ENCODE measurements at regions not wholly inside any gene's neighbourhood (a gene's known extent, or its start where the extent isn't known, plus 50 kb on each side); places are given as distances from the start of the nearest gene placed in this dataset.

DNA sequence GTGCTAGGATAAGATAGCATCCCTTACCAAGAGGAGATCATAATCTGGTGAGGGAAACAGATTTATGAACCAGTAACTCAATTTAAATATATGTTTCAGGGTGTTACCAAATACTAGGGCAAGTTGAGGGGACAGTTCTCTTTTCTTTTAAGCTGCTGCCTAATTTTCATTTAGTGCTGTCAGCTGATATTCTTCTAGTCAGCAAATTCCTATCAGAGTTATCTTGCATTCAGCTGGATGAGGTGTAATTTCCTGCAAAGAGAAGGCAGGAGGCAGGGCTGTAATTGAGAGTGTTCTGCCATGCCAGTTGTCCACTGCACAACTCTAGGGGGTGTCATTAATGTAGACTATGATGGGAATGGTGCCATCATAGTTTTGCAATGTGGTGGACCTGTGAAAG is 141.3 kb upstream of the LHCGR start:
- Mint-ChIP-seq H3K27ac (ENCODE audit: unreplicated experiment) (no peak overlapping the region), H3K9me3 (ENCODE audit: unreplicated experiment) (peaks cover 4% of the 10 kb centered on the region), H3K36me3 (ENCODE audit: low read depth, unreplicated experiment) (no peaks in the 10 kb centered on the region), H3K4me1 (ENCODE audit: low read depth, unreplicated experiment) (peaks cover 6% of the 10 kb centered on the region), H3K4me3 (ENCODE audit: unreplicated experiment) (no peak overlapping the region), H3K27me3 (ENCODE audit: low read depth, unreplicated experiment) (peaks cover 3% of the 10 kb centered on the region)
- Histone ChIP-seq H3K9ac (ENCODE audit: low read length) (no peak overlapping the region), H3K36me3 (ENCODE audit: insufficient read depth, low read length) (no peaks in the 10 kb centered on the region), H3K4me1 (ENCODE audit: insufficient read depth, low read length) (no peaks in the 10 kb centered on the region), H3K27ac (ENCODE audit: low read depth, low read length) (no peak overlapping the region), H3K4me3 (ENCODE audit: insufficient read depth, low read depth, low read length) (no peak overlapping the region), H3K9me3 (ENCODE audit: insufficient read depth, low read depth, low read length) (no peaks in the 10 kb centered on the region), H3K27me3 (ENCODE audit: insufficient read depth, low read length) (no peaks in the 10 kb centered on the region), H3K4me2 (ENCODE audit: low read length) (no peak overlapping the region), H2AFZ (ENCODE audit: low read depth, low read length) (no peak overlapping the region), H3K79me2 (ENCODE audit: insufficient read depth, low read length) (no peaks in the 10 kb centered on the region), H4K20me1 (ENCODE audit: insufficient read depth, low read length) (no peaks in the 10 kb centered on the region)
- TF ChIP-seq, protein P1, sequence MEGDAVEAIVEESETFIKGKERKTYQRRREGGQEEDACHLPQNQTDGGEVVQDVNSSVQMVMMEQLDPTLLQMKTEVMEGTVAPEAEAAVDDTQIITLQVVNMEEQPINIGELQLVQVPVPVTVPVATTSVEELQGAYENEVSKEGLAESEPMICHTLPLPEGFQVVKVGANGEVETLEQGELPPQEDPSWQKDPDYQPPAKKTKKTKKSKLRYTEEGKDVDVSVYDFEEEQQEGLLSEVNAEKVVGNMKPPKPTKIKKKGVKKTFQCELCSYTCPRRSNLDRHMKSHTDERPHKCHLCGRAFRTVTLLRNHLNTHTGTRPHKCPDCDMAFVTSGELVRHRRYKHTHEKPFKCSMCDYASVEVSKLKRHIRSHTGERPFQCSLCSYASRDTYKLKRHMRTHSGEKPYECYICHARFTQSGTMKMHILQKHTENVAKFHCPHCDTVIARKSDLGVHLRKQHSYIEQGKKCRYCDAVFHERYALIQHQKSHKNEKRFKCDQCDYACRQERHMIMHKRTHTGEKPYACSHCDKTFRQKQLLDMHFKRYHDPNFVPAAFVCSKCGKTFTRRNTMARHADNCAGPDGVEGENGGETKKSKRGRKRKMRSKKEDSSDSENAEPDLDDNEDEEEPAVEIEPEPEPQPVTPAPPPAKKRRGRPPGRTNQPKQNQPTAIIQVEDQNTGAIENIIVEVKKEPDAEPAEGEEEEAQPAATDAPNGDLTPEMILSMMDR (IDR thresholded peaks at IDR 0.05; ENCODE audit: insufficient read depth, low read depth, low read length) = no peak
- TF ChIP-seq EZH2 (IDR thresholded peaks at IDR 0.05; ENCODE audit: insufficient read depth, low read length) = no peak
- FAIRE-seq = no peak
- no peak for DNase-seq (ENCODE audit: low read depth)

DNA sequence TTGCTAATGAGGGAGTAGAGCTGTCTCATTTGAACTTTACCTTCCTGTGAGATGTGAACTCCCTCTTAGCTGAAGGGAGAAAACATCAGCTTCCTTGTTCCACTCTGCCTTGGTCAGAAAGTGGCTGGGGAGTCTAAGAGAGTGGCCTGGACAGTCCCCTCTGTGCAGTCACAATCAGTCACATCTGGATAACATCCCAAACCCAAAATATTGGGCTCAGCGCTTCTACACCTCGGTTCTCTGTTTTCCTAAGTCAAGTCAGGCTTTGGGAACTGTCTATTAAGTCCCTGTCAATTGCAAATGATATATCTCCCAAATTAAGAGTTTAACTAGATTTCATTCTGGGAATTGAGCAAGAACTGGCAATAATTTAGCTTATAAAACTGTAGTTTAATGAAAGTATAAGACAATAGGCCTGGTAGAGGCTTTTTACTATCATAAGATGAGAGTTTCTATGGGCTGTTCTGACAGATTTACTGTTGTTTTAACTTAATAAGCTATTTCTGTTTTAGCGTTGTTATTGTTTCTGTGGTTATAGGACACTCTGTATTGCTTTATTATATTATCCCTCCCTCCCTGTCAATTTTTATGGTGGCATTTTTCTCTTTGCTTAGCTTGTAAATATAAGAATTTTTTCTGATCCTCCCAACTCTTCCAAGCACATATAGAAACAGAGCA is 135.1 kb upstream of the LHCGR start:
- DNase-seq (ENCODE audit: low read depth) = no peak
- Histone ChIP-seq H3K27me3 (ENCODE audit: insufficient read depth, low read length) (no peaks in the 10 kb centered on the region), H3K36me3 (ENCODE audit: insufficient read depth, low read length) (no peaks in the 10 kb centered on the region), H4K20me1 (ENCODE audit: insufficient read depth, low read length) (no peaks in the 10 kb centered on the region), H3K4me3 (ENCODE audit: insufficient read depth, low read depth, low read length) (no peak overlapping the region), H3K4me1 (ENCODE audit: insufficient read depth, low read length) (no peaks in the 10 kb centered on the region), H3K27ac (ENCODE audit: low read depth, low read length) (no peak overlapping the region), H3K4me2 (ENCODE audit: low read length) (no peak overlapping the region), H2AFZ (ENCODE audit: low read depth, low read length) (no peak overlapping the region), H3K9me3 (ENCODE audit: insufficient read depth, low read depth, low read length) (no peaks in the 10 kb centered on the region), H3K9ac (ENCODE audit: low read length) (no peak overlapping the region), H3K79me2 (ENCODE audit: insufficient read depth, low read length) (no peaks in the 10 kb centered on the region)
- Mint-ChIP-seq H3K36me3 (ENCODE audit: low read depth, unreplicated experiment) (no peaks in the 10 kb centered on the region), H3K27ac (ENCODE audit: unreplicated experiment) (no peak overlapping the region), H3K4me1 (ENCODE audit: low read depth, unreplicated experiment) (no peaks in the 10 kb centered on the region), H3K4me3 (ENCODE audit: unreplicated experiment) (no peak overlapping the region), H3K27me3 (ENCODE audit: low read depth, unreplicated experiment) (peaks cover 15% of the 10 kb centered on the region), H3K9me3 (ENCODE audit: unreplicated experiment) (no peaks in the 10 kb centered on the region)
- TF ChIP-seq EZH2 (IDR thresholded peaks at IDR 0.05; ENCODE audit: insufficient read depth, low read length) = no peak
- TF ChIP-seq, protein P1 (IDR thresholded peaks at IDR 0.05; ENCODE audit: insufficient read depth, low read depth, low read length) = no peak
- FAIRE-seq = no peak

GRCh38 chr2:48888066-48888465 is 132.5 kb upstream of the LHCGR start:
- DNase-seq (ENCODE audit: low read depth) (no peak), FAIRE-seq (no peak)
- H3K79me2 ChIP-seq (ENCODE audit: insufficient read depth, low read length) = no peaks in the 10 kb centered on the region
- no peaks in the 10 kb centered on the region for H4K20me1 ChIP-seq (ENCODE audit: insufficient read depth, low read length)
- no peaks in the 10 kb centered on the region for H3K27me3 ChIP-seq (ENCODE audit: insufficient read depth, low read length)
- peaks cover 12% of the 10 kb centered on the region for H3K27me3 Mint-ChIP-seq (ENCODE audit: low read depth, unreplicated experiment)
- H3K27ac ChIP-seq (ENCODE audit: low read depth, low read length) = no peak overlapping the region
- H2AFZ ChIP-seq (ENCODE audit: low read depth, low read length) = no peak overlapping the region
- no peaks in the 10 kb centered on the region for H3K9me3 ChIP-seq (ENCODE audit: insufficient read depth, low read depth, low read length)
- H3K9ac ChIP-seq (ENCODE audit: low read length) = no peak overlapping the region
- no peak overlapping the region for H3K4me3 ChIP-seq (ENCODE audit: insufficient read depth, low read depth, low read length)
- H3K27ac Mint-ChIP-seq (ENCODE audit: unreplicated experiment) = no peak overlapping the region
- no peak overlapping the region for H3K4me2 ChIP-seq (ENCODE audit: low read length)
- H3K36me3 Mint-ChIP-seq (ENCODE audit: low read depth, unreplicated experiment) = no peaks in the 10 kb centered on the region
- H3K9me3 Mint-ChIP-seq (ENCODE audit: unreplicated experiment) = no peaks in the 10 kb centered on the region
- H3K4me1 Mint-ChIP-seq (ENCODE audit: low read depth, unreplicated experiment) = peaks cover 7% of the 10 kb centered on the region
- no peaks in the 10 kb centered on the region for H3K36me3 ChIP-seq (ENCODE audit: insufficient read depth, low read length)
- TF ChIP-seq, protein P1 (IDR thresholded peaks at IDR 0.05; ENCODE audit: insufficient read depth, low read depth, low read length) = no peak
- no peak for TF ChIP-seq EZH2 (IDR thresholded peaks at IDR 0.05; ENCODE audit: insufficient read depth, low read length)
- H3K4me3 Mint-ChIP-seq (ENCODE audit: unreplicated experiment) = no peak overlapping the region
- no peaks in the 10 kb centered on the region for H3K4me1 ChIP-seq (ENCODE audit: insufficient read depth, low read length)
